Amygdala (tissue), 56 donors: ENCODE measurements at regions not wholly inside any gene's neighbourhood (a gene's known extent, or its start where the extent isn't known, plus 50 kb on each side); places are given as distances from the start of the nearest gene placed in this dataset.
A peak's percentile ranks its signal among the peaks of the same experiment; 100 is the strongest.
"Not testable (repeated sequence)": the region's sequence is repeated elsewhere in the genome, so short reads cannot be mapped to it uniquely, and the experiment has no call there.

Experiments used
- DNase-seq, 56 donors: peaks; one replicate each; lab custom pipeline; 2025; lab: John Stamatoyannopoulos, UW

DNA sequence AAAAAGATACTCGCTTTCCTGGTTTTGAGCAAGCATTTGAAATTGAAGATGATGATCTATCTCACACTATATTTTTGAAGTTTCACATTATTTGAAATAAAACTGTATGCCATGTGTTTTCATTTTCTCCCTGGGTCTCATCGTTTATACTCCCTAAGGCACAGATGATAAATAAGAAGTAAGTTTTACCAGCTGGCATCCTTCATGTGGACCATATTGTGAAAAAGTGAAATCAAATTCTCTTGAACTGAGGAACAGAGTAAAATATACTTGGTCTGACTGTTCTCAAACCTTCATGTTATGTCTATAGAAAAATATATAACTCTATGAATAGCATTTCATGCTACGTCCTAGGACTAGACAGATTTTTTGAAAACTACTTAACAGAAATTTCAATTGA is 1600.9 kb upstream of the C9orf72 start:
- DNase-seq, result no peak

DNA sequence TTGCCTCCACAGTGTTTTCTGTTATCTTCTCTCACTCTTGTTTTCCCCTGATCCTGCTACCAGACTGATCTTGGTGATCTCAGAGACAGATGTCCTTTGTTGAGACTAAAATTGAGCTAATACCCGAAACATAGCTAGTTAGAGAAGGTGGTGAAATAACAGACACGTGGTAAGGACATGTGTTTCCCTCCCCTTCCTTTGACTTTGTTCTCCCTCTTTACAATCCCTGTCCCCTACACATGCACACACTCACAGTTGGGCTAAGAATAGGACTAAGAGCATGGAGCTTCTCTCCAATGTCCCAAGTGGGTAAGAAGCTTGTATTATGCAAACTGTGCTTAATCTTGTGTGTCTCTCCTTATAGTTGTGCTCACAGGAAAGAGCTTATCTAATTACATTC is 1603.0 kb upstream of the C9orf72 start:
- no peak for DNase-seq

DNA sequence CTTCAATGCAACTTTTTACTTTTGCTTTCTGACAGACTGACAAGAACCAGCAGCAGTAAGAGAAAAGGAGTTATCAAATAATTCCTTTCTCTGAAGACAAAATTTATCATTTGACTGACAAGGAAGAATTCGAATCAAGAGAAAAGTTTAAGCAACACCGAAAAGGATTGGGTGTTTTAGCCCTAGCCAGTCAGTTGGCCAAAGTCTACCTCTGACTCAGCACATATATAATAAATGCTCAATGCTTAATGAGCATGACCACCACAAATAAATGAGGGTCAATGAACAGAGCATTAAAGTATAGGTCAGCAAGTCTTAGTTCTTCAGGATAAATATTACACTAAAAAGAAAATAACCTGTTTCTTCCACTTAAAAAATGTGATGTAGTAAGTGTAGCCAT is 1603.5 kb upstream of the C9orf72 start:
- no peak for DNase-seq

DNA sequence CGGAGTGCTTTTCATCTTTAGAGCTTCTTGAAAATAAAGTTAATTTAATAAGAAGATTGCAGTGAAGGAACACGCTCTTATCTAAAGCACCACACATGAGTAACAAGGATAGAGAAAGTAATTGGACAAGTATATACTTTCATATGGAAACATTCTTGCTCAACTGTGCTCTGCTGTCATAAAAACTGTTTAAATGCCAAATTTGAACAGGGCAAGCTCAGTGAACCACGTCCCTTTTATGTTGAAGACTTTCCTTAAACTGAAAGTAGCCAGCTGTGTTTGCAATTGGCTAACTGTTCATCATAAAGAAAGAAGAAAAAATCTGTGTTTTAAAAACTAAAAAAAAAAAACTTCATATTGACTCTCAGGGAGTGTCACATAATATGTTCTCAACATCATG is 1610.7 kb upstream of the C9orf72 start:
- DNase-seq, result no peak

DNA sequence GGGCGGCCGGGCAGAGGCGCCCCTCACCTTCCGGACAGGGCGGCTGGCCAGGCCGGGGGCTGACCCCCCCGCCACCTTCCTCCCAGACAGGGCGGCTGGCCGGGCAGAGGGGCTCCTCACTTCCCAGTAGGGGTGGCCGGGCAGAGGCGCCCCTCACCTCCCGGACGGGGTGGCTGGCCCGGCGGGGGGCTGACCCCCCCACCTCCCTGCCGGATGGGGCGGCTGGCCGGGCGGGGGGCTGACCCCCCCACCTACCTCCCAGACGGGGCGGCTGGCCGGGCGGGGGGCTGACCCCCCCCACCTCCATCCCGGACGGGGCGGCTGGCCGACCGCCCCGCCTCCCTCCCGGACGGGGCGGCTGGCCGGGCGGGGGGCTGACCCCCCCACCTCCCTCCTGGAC is 1615.5 kb upstream of the C9orf72 start:
- DNase-seq, result not testable (repeated sequence)

DNA sequence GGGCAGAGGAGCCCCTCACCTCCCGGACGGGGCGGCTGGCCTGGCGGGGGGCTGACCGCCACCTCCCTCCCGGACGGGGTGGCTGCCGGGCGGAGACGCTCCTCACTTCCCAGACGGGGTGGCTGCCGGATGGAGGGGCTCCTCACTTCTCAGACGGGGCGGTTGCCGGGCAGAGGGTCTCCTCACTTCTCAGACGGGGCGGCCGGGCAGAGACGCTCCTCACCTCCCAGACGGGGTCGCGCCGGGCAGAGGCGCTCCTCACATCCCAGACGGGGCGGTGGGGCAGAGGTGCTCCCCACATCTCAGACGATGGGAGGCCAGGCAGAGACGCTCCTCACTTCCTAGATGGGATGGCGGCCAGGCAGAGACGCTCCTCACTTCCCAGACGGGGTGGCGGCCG is 1615.9 kb upstream of the C9orf72 start:
- DNase-seq, result not testable (repeated sequence)

DNA sequence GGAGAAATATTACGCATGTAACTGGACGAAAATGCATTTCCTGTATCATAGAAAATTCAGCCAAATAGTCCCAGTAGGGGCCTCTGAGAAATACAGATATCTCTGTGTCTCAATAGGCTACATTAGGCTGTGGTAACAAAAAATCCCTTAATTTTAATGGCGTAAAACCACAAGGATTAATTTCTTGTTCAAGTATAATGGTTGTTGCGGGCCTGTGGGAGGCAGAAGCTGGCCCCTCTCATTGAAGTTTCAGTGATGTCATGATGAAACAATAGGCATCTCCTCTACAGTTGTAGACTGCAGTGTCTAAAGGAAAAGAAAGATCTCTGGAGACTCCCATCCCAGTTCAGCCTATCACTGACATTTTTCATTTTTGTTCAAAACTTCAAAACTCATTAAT is 1625.6 kb upstream of the C9orf72 start:
- DNase-seq, result no peak

DNA sequence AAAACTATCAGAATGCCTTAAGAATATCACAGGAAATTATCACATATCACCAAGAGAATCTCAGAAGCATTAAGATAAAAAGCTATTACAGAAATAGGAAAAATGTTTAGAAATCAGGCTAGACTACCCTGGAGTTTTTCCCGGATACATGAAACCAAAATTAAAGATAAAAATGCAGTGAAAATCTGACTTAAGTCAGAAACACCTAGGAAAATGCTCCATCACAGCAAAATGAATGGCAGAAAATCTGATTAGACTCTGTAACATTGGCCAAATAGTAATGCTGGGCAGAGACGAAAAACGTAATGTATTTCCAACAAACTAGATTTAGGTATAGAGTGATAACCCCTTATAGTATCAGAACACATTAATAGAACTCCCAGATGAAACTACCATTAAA is 1626.7 kb upstream of the C9orf72 start:
- no peak for DNase-seq

DNA sequence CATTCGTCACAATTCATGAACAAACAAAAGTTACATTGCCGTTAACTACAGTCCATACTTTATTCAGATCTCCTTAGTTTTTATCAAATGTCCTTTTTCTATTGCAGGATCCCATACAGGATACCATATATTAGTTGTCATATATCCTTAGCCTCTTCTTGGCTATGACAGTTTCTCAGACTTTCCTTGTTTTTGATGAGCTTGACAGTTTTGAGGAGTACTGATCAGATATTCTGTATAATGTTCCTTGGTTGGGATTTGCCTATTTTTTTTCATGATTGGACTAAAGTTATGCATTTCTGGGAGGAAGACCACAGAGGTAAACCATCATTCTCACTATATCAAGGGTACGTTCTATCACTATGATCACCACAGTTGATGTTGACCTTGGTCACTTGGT is 1627.4 kb upstream of the C9orf72 start:
- no peak for DNase-seq

DNA sequence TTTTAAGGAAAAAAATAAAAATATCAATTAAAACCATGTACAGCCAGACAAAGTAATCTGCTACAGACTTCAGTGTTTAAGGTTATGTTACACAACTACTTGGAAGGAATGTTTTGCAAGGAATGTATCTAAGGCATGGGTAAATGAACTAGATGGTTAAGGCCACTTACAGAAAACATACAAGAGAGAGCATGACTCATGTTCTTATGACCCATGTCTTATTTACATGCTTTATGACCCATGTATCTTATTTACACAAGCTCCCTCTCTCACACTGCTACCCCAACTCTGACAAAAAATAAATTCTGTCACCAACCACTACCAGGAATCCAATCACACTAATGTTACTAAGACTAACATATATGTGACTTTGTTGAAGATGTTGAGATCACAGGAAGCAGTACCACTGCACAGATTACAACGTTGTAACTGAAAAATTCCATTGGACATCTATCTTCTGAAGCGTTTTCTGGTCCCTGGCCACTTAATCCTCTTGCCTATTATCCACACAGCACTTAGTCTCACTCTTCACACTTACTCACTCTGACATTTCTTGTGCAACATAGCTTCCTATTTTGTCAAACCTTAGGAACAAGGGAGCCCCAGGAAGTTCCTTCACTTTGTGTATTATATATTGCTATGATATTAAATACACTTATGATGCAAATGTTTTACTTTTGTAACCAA is 1630.1 kb upstream of the C9orf72 start:
- no peak for DNase-seq

DNA sequence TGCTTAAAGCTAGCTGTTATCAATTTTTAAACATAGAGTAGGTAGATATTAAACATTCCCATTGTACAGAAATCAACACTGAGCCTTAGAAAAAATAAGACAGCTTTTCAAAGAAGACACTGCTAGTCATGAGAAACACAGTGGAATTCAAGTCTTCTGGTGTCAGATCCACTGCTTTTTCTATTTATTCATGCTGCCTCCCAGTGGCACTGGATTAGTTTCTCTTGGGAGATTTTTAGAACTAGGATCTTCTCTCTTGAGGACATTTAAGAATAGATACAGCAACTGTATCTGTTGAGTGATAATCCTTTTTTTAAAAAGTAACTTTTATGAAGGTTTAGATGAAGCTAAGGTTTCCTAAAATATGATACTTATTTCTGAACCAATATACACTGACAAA is 1635.4 kb upstream of the C9orf72 start:
- no peak for DNase-seq

DNA sequence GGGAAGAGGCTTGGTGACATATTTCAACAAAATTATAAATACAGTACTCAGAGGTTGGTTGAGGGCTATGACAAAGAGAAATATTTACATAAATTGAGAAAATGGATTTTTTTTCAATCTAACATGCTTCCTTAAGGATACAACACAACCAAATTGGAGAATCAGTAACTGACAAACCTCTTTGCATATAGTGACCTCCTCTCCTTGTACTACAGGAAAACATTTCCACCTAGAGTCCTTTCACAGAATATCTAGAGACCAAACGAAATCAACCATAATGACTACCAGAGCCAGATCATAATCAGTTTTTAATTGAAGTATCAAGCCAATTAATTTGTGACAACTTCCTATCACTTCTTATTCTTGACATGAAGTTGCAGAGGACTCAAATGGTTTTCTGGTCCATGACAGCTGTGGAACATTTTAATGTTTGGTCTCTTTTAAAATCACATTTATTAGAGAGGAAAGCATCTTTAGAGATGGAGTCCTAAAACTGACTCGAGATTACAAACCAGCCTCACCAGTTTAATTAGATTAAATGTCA is 1636.5 kb upstream of the C9orf72 start:
- no peak for DNase-seq

DNA sequence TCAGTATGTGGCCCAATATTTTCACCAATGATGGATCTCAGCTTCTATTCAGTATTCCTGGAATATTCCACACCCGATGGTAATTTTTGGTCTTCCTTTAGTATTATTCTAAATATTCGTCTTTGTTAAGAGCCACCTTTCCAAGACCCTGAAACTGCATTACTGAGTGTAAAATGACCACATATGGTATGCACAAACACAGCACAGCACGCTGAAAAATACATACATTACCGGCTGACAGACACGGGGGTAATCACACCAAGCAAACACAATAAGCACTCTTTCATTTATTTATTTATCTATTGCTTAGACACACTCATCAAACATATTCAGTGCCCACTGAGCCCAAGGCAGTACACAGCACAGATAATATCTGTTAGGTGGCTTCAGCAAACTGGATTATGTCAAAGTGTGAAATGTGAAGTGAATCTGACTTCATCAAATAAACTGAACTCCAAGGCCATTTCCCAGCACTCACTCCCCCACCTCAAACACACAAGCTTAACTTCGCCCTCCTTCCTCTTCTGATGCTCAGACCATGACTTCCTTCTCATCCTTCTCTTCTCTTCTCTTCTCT is 1637.8 kb upstream of the C9orf72 start:
- DNase-seq, result peak in 1 of 56 donors; percentile 11

DNA sequence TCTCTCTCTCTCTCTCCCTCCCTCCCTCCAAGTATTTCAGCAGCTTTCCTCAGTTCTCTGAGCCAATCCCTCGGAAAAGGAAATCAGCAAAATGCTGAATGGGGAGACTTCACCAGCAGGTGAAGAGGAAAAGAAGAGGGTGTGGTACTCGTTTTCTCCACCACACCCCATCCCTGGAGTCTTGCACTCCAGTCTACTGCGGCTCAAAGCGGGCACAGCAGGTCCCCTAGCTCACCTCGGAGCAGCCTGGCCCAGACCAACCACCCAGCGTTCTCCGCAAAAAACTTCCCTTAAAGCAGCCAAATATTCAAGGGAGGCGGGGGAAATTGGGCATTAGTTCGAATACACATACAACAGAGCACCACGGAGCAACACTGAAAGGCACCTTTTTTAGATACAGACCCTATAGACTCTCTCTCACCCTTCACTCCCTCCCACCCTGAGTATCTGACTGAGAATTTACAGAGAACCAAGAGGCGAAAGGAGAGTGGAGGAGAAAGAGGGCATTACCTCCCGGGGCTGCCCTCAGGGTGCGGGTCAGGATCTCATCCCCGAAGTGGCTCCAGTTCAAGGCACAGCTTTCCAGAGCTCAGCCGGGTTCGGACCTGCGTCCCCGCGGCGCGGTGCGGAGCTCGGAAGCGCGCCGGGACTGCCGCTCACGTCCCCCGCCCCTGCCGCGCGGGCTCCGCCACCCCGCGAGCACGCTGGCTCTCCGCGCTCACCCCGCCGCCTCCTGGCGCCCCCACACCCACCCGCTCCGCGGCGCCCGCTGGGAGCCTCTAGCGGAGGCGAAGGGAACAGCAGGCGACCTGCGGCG is 1638.5 kb upstream of the C9orf72 start:
- peak in 19 of 56 donors; percentile 9 to 61 (median 33) for DNase-seq

DNA sequence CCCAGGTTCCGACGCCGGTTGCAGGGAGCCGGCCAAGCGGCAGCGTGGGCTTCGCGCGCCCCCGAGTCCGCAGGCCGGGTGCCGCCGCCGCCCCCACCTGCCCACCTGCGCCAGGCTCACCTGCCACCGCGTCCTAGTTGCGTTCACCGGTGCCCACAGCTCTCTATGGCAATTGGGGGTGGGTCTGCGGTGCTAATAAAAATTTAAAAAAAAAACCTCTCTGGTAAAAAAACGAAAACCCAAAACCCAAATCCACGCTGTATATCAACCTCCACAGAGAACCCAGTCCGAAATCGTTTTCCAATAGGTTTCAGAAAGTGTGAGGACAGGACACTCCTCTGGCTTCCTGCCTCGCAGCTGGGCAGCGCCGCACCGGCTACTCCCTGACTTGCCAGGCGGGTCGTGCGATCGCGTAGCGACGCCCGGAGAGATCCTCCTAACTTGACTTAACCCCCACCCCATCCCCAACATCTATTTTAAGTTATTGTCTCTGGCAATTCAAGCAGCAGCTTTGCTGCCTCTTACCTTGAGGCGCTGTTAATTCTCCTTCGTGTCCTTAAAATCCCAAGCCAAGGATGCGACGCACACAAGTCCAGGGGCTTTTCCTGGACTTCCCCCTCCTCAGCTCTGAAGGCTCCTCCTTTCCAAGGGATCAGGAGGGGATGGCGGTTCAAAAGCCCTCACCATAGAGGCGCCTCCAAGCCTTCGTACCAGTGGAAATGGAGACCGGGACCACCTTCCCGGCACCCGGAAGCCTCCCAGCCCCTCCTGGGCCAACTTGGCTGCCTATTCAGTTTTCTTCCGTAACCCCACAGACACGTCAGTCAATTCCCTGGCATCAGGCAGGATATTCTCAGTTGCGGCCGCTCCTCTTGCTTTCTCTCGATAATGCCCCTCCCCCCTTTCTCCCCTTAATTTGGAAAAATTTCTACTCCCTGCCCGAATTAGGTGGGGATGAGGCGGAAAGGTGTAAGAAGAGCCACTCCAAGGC is 1639.4 kb upstream of the C9orf72 start:
- peak in 7 of 56 donors; percentile 4 to 54 (median 21) for DNase-seq

DNA sequence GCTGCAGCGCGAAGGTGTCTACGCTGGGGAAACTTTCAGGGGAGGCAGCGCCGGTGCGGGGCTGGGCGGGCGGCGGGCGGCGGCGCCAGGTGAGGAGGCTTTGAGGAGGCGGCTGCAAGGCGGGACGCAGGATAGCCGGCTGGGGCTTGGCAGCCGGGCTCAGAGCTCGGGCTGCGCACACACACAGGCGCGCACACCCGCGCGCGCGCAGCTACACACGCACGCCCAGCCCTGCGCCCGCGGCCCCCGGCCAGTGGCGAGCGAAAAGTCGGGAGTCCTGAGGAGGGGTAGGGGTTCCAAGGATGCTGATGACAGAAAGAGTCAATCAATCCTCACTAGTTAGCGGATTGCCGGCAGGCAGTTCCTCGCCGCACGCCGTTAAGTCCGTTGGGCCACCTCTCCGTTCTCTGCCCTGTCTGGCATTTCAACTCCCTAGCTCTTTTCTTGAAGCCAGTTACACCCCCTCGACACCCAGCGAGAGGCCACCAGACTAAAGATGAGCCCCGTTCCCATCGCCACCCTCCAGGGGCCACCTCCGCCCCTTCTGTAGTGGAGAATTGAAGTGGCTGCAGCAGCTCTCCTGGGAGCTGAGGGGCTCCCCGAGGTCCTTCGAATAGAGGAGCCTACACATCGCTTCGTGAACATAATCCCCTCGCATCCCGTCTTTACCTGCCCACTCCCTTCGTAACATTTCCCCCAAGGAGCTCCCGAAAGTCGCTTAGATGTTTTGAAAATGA is 1640.3 kb upstream of the C9orf72 start, which contains the start of gene LINGO2:
LINGO2 (minus strand) TSS at position 185 of the 737 bp plus-strand sequence.
- DNase-seq, result peak in 12 of 56 donors; percentile 4 to 78 (median 40)

DNA sequence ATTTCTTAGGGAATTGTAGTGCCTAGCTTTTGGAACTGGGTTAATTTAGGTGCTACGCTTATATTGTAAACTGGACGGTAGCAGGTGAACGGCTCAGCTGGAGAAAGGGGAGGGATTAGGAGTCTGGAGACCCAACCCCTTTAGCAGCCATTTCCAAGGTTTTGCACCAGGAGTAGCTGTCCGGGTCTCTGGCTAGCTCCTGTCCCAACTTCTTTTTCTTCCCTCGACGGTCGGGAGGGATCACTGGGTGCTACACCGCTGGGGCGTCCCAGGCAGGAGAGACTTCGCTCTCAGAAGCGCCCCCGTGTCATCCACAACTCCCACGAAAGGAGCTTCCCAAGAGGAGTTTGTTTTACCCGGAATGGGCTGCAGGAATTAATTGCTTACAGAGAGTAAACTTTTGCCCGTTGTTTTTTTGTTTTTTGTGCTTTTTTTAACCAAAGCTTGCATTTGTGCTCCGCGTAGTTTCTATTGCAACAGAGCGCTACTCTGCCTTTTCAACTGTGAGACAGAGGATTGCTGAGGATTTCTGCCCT is 1640.9 kb upstream of the C9orf72 start:
- peak in 9 of 56 donors; percentile 6 to 78 (median 52) for DNase-seq

DNA sequence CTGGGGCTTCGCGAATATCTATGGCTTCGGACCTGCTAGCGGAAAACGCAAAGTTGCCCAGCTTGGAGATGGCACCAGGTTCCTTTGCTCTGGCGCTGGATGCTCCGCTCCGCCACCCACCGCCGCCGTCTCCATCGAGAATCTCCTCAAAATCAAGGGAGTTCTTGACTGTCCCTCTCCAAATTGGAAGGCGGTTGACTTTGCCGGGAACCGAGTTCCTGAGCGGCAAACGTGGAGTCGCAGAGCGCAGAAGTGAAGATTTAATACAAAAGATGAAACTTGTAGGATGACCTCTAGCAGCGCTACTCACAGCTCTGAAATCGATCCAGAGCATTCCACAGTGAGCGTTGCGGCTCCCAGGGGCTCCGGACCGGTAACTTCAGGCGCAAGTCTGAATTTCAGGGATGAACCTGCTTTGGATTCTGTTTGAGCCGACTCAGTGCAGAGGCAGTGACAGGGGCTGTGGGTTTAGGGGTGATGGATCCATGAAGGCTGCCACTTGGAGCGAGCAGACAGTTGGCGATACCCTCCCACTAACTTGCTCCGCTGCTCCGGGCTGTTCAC is 1641.5 kb upstream of the C9orf72 start:
- DNase-seq, result peak in 8 of 56 donors; percentile 3 to 45 (median 9)

DNA sequence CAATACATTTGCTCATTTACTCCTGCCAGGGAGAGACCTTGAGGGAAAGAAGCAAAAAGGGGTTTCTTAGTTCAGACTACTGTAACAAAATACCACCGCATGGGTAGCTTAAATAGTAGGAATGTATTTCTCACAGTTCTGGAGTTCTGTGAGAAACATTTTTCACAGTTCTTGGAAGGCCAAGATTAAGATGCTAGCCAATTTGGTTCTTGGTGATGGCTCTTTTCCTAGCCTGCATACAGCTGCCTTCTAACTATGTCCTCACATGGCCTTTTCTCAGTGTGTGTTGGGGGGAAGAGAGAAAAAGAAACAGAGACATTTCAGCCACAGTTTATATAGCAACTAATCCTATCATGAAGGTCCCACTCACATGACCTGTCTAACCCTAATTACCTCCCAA is 1644.7 kb upstream of the C9orf72 start:
- no peak for DNase-seq
